Esophagus squamous epithelium (tissue), 4 donors: ENCODE measurements at regions not wholly inside any gene's neighbourhood (a gene's known extent, or its start where the extent isn't known, plus 50 kb on each side); places are given as distances from the start of the nearest gene placed in this dataset.

Source experiments
- POLR2A ChIP-seq, 4 donors: fragments of 450-650 bp; IDR thresholded peaks; one replicate each; pipeline ENCODE4 v1.6.1; 2017; ENCODE audit warnings: antibody characterized with exemption in 4 of 4, mild to moderate bottlenecking in 4 of 4, moderate library complexity in 3 of 4
- TF ChIP-seq, protein P1 (sequence below), 6 experiments: fragments of 450-650 bp in 4 of 6; fragments of 200-600 bp in 2 of 6; sonication (generic) in 2 of 6; IDR thresholded peaks; one replicate each; pipeline ENCODE4 v1.5.1; 2016 to 2019; ENCODE audit warnings: antibody characterized with exemption in 6 of 6, mild to moderate bottlenecking in 4 of 6, moderate library complexity in 4 of 6

DNA sequence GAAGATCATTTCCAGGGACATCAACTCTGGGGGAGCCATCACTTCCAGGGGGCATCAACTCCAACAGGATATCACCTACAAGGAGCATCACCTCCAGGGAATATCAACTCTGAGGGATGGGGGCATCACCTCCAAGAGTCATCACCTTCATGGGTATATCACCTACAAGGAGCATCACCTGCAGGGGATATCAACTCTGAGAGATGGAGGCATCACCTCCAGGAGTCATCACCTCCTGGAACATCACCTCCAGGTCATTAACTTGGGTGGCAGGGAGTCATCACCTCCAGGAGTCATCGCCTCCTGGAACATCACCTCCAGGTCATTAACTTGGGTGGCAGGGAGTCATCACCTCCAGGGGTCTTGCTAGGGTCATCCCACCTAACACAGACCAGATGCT, 167.6 kb downstream of the NDUFA10 start:
- TF ChIP-seq, protein P1, sequence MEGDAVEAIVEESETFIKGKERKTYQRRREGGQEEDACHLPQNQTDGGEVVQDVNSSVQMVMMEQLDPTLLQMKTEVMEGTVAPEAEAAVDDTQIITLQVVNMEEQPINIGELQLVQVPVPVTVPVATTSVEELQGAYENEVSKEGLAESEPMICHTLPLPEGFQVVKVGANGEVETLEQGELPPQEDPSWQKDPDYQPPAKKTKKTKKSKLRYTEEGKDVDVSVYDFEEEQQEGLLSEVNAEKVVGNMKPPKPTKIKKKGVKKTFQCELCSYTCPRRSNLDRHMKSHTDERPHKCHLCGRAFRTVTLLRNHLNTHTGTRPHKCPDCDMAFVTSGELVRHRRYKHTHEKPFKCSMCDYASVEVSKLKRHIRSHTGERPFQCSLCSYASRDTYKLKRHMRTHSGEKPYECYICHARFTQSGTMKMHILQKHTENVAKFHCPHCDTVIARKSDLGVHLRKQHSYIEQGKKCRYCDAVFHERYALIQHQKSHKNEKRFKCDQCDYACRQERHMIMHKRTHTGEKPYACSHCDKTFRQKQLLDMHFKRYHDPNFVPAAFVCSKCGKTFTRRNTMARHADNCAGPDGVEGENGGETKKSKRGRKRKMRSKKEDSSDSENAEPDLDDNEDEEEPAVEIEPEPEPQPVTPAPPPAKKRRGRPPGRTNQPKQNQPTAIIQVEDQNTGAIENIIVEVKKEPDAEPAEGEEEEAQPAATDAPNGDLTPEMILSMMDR (IDR thresholded peaks at IDR 0.05): no peak
- TF ChIP-seq POLR2A (IDR thresholded peaks at IDR 0.05): no peak
